ENCODE measurements at regions not wholly inside any gene's neighbourhood (a gene's known extent, or its start where the extent isn't known, plus 50 kb on each side); places are given as distances from the start of the nearest gene placed in this dataset.

DNA sequence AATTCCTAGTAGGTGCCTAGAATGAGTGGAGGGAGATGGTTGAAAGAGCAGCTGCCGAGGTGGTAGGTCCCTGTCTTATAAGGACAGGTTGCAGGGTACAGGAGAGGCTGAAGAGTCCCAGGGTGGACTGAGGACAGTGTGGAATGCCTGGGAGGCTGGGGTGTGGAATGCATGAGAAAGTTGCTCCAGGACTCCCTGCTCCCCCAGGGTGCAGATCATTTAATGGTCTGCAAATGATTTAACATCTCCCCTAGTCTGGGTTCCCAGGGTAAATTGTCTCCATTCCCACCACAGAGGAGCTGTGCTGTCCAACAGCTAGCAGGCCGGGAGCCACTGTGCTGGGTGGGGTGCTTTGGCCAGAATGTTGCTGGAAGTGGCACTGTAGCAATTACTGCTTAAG is 76.0 kb downstream of the CD83 start:
- no peak for TF ChIP-seq CTCF (IDR thresholded peaks at IDR 0.05 in 2 of 3, conservative IDR thresholded peaks at IDR 0.05 in 1 of 3; ENCODE audit: borderline replicate concordance in 1 of 3, insufficient read depth in 1 of 3, low read depth in 2 of 3, low read length in 2 of 3)
- TF ChIP-seq POLR2A (IDR thresholded peaks at IDR 0.05; ENCODE audit: borderline replicate concordance, extremely low read depth, insufficient read depth, insufficient read length) = no peak
- TF ChIP-seq, protein P1, sequence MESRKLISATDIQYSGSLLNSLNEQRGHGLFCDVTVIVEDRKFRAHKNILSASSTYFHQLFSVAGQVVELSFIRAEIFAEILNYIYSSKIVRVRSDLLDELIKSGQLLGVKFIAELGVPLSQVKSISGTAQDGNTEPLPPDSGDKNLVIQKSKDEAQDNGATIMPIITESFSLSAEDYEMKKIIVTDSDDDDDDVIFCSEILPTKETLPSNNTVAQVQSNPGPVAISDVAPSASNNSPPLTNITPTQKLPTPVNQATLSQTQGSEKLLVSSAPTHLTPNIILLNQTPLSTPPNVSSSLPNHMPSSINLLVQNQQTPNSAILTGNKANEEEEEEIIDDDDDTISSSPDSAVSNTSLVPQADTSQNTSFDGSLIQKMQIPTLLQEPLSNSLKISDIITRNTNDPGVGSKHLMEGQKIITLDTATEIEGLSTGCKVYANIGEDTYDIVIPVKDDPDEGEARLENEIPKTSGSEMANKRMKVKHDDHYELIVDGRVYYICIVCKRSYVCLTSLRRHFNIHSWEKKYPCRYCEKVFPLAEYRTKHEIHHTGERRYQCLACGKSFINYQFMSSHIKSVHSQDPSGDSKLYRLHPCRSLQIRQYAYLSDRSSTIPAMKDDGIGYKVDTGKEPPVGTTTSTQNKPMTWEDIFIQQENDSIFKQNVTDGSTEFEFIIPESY (IDR thresholded peaks at IDR 0.05; ENCODE audit: extremely low read depth, insufficient replicate concordance, low read length) = no peak

Measured in HCT116 (cell line).